Right lobe of liver (tissue), 6 donors: ENCODE measurements at regions not wholly inside any gene's neighbourhood (a gene's known extent, or its start where the extent isn't known, plus 50 kb on each side); places are given as distances from the start of the nearest gene placed in this dataset.
"Not testable (repeated sequence)": the region's sequence is repeated elsewhere in the genome, so short reads cannot be mapped to it uniquely, and the experiment has no call there.

Experiments used
- ATAC-seq, 4 donors: fragments of 200-7000 bp; cut with Tn5 transposase; one replicate each; pipeline ENCODE4 v1.9.1; 2020; ENCODE audit warnings: mild to moderate bottlenecking in 4 of 4, moderate library complexity in 4 of 4
- DNase-seq, 3 donors: peaks; one replicate each; pipeline ENCODE4 v3.0.0-alpha.2; 2020
- H3K27ac ChIP-seq, 3 donors: fragments of 200-600 bp; one replicate each; pipeline ENCODE4 v1.8.0; 2022
- H3K27me3 ChIP-seq, 2 donors: fragments of 200-600 bp; one replicate each; pipeline ENCODE4 v1.8.0; 2022
- H3K36me3 ChIP-seq, 4 donors: fragments of 200-600 bp; sonication (generic) in 1 of 4; one replicate each; pipeline versions ENCODE4 v1.5.1 to v1.8.0; 2017 to 2022; ENCODE audit warnings: control low read depth in 1 of 4
- H3K4me1 ChIP-seq, 4 donors: fragments of 200-600 bp; sonication (generic) in 1 of 4; one replicate each; pipeline versions ENCODE4 v1.5.1 to v1.8.0; 2017 to 2022; ENCODE audit warnings: control low read depth in 1 of 4
- H3K4me3 ChIP-seq, 3 donors: fragments of 200-600 bp; one replicate each; pipeline ENCODE4 v1.8.0; 2022
- H3K9me3 ChIP-seq, 4 donors: fragments of 200-600 bp; sonication (generic) in 1 of 4; one replicate each; pipeline versions ENCODE4 v1.5.1 to v1.8.0; 2017 to 2022; ENCODE audit warnings: control low read depth in 1 of 4
- POLR2A ChIP-seq: fragments of 450-650 bp; IDR thresholded peaks from one replicate; pipeline ENCODE4 v1.6.1; 2017; ENCODE audit warnings: antibody characterized with exemption, mild to moderate bottlenecking
- WGBS: methylation state at CpG from one replicate; pipeline ENCODE4 v1.1.6; 2018; ENCODE audit warnings: low coverage, low lambda C conversion rate; ENCODE audit not compliant: insufficient coverage; ENCODE audit errors: missing lambda C conversion rate; 5-methylcytosine and 5-hydroxymethylcytosine counted together
- intact Hi-C, 2 donors: fragments of 100-400 bp; cut with DNase I; formaldehyde crosslinking; loops; one replicate each; pipeline versions ENCODE4 v1.11.2 to v1.14.1; 2022
- TF ChIP-seq, protein P1 (sequence below), 4 donors: fragments of 200-600 bp in 3 of 4; fragments of 450-650 bp in 1 of 4; IDR thresholded peaks; one replicate each; pipeline versions ENCODE4 v1.5.1 to v1.8.0; 2016 to 2022; ENCODE audit warnings: antibody characterized with exemption in 4 of 4, mild to moderate bottlenecking in 2 of 4
- donor health status: DM: no; HTN: yes; CAD: no.
- donor health status: DM: no; HTN: no; CAD: no.
- donor health status: DM: no; HTN: no; CAD: no.
- donor health status: DM: no; HTN: yes; CAD: no.
- donor health status: DM: no; HTN: yes; CAD: no.

DNA sequence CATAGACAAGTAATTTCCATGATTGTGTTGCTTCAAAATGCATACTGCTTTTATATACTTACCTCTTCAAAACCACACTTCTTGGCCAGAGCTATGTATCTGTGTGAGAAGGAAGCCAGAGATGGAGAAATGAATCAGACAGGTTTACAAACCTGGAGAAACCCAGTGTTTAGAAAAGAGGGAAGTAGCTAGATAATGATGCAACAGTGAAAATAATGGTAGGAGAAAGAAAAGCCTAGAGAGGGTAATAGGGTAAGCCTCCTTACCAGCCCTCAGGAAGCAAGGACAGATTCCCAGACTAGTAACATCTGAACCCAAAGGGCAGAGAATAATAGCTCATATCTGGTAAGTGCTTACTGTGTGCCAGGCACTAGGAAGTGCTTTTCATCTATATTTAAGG is 250.3 kb upstream of the CDH11 start:
- Histone ChIP-seq H3K36me3 (no peaks in the 10 kb centered on the region), H3K9me3 (no peaks in the 10 kb centered on the region), H3K4me3 (no peak overlapping the region), H3K27ac (no peak overlapping the region), H3K4me1 (no peaks in the 10 kb centered on the region), H3K27me3 (no peaks in the 10 kb centered on the region)
- no peak for DNase-seq
- no peak for ATAC-seq
- no peak for TF ChIP-seq POLR2A
- TF ChIP-seq, protein P1, sequence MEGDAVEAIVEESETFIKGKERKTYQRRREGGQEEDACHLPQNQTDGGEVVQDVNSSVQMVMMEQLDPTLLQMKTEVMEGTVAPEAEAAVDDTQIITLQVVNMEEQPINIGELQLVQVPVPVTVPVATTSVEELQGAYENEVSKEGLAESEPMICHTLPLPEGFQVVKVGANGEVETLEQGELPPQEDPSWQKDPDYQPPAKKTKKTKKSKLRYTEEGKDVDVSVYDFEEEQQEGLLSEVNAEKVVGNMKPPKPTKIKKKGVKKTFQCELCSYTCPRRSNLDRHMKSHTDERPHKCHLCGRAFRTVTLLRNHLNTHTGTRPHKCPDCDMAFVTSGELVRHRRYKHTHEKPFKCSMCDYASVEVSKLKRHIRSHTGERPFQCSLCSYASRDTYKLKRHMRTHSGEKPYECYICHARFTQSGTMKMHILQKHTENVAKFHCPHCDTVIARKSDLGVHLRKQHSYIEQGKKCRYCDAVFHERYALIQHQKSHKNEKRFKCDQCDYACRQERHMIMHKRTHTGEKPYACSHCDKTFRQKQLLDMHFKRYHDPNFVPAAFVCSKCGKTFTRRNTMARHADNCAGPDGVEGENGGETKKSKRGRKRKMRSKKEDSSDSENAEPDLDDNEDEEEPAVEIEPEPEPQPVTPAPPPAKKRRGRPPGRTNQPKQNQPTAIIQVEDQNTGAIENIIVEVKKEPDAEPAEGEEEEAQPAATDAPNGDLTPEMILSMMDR (IDR thresholded peaks at IDR 0.05) = no peak
- intact Hi-C loops = no loop called here

GRCh38 chr16:65365732-65366715 is 244.2 kb upstream of the CDH11 start:
- intact Hi-C loops = no loop called here
- Histone ChIP-seq H3K9me3 (no peaks in the 10 kb centered on the region), H3K4me3 (no peak overlapping the region), H3K36me3 (no peaks in the 10 kb centered on the region), H3K4me1 (no peaks in the 10 kb centered on the region), H3K27me3 (no peaks in the 10 kb centered on the region), H3K27ac (no peak overlapping the region)
- 46% methylated on average over 8 of the region's 9 CpGs for WGBS
- ATAC-seq (no peak), DNase-seq (no peak)
- TF ChIP-seq, protein P1 (IDR thresholded peaks at IDR 0.05) = no peak
- TF ChIP-seq POLR2A = no peak

DNA sequence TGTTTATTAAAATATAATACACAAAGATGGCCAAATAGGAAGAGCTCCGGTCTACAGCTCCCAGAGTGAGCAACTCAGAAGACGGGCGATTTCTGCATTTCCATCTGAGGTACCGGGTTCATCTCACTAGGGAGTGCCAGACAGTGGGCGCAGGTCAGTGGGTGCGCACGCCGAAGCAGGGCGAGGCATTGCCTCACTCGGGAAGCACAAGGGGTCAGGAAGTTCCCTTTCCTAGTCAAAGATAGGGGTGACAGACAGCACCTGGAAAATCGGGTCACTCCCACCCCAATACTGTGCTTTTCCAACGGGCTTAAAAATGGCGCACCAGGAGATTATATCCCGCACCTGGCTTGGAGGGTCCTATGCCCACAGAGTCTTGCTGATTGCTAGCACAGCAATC is 234.9 kb upstream of the CDH11 start:
- H3K27ac ChIP-seq, DNase-seq, intact Hi-C loops, H3K4me3 ChIP-seq, H3K27me3 ChIP-seq, H3K4me1 ChIP-seq, H3K36me3 ChIP-seq, ATAC-seq, H3K9me3 ChIP-seq: not testable (repeated sequence)
- 71% methylated on average over 9 of the region's 14 CpGs for WGBS

- H3K27ac ChIP-seq = no peak overlapping the region
- no peak for ATAC-seq
- TF ChIP-seq, protein P1 (IDR thresholded peaks at IDR 0.05) = no peak
- no peak for TF ChIP-seq POLR2A
- H3K4me1 ChIP-seq = no peaks in the 10 kb centered on the region
- intact Hi-C loops = no loop called here
- no peaks in the 10 kb centered on the region for H3K9me3 ChIP-seq
- no peaks in the 10 kb centered on the region for H3K27me3 ChIP-seq
- H3K36me3 ChIP-seq = no peaks in the 10 kb centered on the region
- DNase-seq = no peak
- H3K4me3 ChIP-seq = no peak overlapping the region
Observed at GRCh38 chr16:65355706-65356105, 233.8 kb upstream of the CDH11 start.

- Histone ChIP-seq H3K4me3 (no peak overlapping the region), H3K9me3 (no peaks in the 10 kb centered on the region), H3K27ac (no peak overlapping the region), H3K4me1 (no peaks in the 10 kb centered on the region), H3K27me3 (no peaks in the 10 kb centered on the region), H3K36me3 (no peaks in the 10 kb centered on the region)
- intact Hi-C loops = no loop called here
- no peak for TF ChIP-seq POLR2A
- TF ChIP-seq, protein P1 (IDR thresholded peaks at IDR 0.05) = no peak
- DNase-seq = no peak
- 47% methylated on average over 1 of the region's 1 CpG for WGBS
- no peak for ATAC-seq
Observed at GRCh38 chr16:65353183-65353582, 231.3 kb upstream of the CDH11 start.
